Heart left ventricle (tissue), 16 donors: ENCODE measurements at regions not wholly inside any gene's neighbourhood (a gene's known extent, or its start where the extent isn't known, plus 50 kb on each side); places are given as distances from the start of the nearest gene placed in this dataset.

ENCODE experiments used
- ATAC-seq, 4 donors: fragments of 200-7000 bp; cut with Tn5 transposase; one replicate each; pipeline ENCODE4 v1.9.1; 2020 to 2022; ENCODE audit warnings: moderate library complexity in 4 of 4, mild to moderate bottlenecking in 3 of 4, moderate number of reproducible peaks in 1 of 4
- DNase-seq, 5 donors: peaks; one replicate each; pipeline ENCODE4 v3.0.0-alpha.2; 2020
- H3K27ac ChIP-seq, 12 donors: fragments of 200-600 bp; sonication (generic) in 4 of 12; one replicate each; pipeline versions ENCODE4 v1.5.0 to v1.8.0; 2016 to 2022; ENCODE audit warnings: mild to moderate bottlenecking in 2 of 12
- H3K27me3 ChIP-seq, 9 donors: fragments of 200-600 bp; sonication (generic) in 2 of 9; one replicate each; pipeline versions ENCODE4 v1.5.1 to v1.8.0; 2016 to 2022; ENCODE audit warnings: mild to moderate bottlenecking in 3 of 9
- H3K36me3 ChIP-seq, 9 donors: fragments of 200-600 bp; sonication (generic) in 2 of 9; one replicate each; pipeline versions ENCODE4 v1.5.0 to v1.8.0; 2018 to 2022; ENCODE audit warnings: mild to moderate bottlenecking in 2 of 9
- H3K4me1 ChIP-seq, 12 donors: fragments of 200-600 bp; sonication (generic) in 4 of 12; one replicate each; pipeline versions ENCODE4 v1.5.0 to v1.8.0; 2016 to 2022; ENCODE audit warnings: mild to moderate bottlenecking in 3 of 12
- H3K4me3 ChIP-seq, 12 donors: fragments of 200-600 bp; sonication (generic) in 4 of 12; one replicate each; pipeline versions ENCODE4 v1.5.0 to v1.8.0; 2017 to 2022; ENCODE audit warnings: mild to moderate bottlenecking in 9 of 12, moderate library complexity in 4 of 12
- H3K9me3 ChIP-seq, 12 donors: fragments of 200-600 bp; sonication (generic) in 4 of 12; one replicate each; pipeline versions ENCODE4 v1.5.0 to v1.8.0; 2016 to 2022; ENCODE audit warnings: mild to moderate bottlenecking in 1 of 12
- POLR2A ChIP-seq, 2 donors: fragments of 450-650 bp; IDR thresholded peaks; one replicate each; pipeline ENCODE4 v1.6.1; 2017; ENCODE audit warnings: antibody characterized with exemption in 2 of 2, mild to moderate bottlenecking in 2 of 2, moderate library complexity in 2 of 2
- WGBS, 4 donors: extraction: QIAGEN DNeasy Blood & Tissue Kit in 2 of 4; methylation state at CpG; one replicate each; pipeline versions ENCODE4 v1.1.5 to v1.1.7; 2013 to 2018; 5-methylcytosine and 5-hydroxymethylcytosine counted together
- intact Hi-C, 10 donors: fragments of 100-400 bp; cut with DNase I; formaldehyde crosslinking; loops; one replicate each; pipeline versions ENCODE4 v1.11.1 to v1.14.2; 2022
- TF ChIP-seq, protein P1 (sequence below), 12 donors: fragments of 200-600 bp; sonication (generic) in 4 of 12; IDR thresholded peaks; one replicate each; pipeline versions ENCODE4 v1.5.0 to v1.8.0; 2018 to 2022; ENCODE audit warnings: antibody characterized with exemption in 12 of 12, mild to moderate bottlenecking in 5 of 12
- donor health status: ischemic (EF 13 %, LVEDD 7.1; RV severe dilation, severe dysfunction).
- donor health status: healthy with polysubstance abuse.
- donor health status: DM: no; HTN: yes; CAD: no.
- donor health status: DM: no; HTN: no; CAD: no.
- donor health status: ischemic (EF 25% LVEDD 6.9; RV normal size, moderate dysfunction).
- donor health status: ischemic (EF 25% LVEDD 5.7; RV mildly dilated, moderate dysfunction).
- donor health status: healthy.
- donor health status: DM: yes; HTN: yes; CAD: no.
- donor health status: ischemic (EF 35%, LVEDD 5.7; RV mildly dilated, moderate dysfunction).
- donor health status: nonischemic (EF 11% LVEDD 7.7; RV severe dilation, severe dysfunction).
- donor health status: DM: yes; HTN: yes; CAD: no.
- donor health status: PGD.
- donor health status: ischemic (EF 29% LVEDD 5.4; RV normal size, mild dysfunction).
- donor health status: nonischemic (EF 23%, LVEDD 6.1; RV moderate dilation, normal function).

DNA sequence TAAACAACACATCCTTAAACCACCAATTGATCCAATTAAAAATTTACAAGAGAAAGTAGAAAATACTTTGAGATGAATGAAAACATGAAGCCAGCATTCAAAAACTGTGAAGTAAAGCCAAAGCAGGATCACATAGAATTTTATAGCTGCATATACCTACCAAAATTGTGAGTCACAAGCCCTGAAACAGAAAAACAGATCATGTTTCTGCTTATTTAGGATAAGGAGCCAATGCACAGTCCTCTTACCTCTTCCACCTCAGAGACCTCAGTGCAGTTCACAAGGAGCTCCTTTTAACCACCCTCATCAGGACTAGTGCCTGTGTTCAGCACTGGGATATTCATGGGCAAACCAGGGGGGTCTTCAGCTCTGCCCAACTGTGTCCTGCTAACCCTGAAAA, 386.7 kb downstream of the TECRL start:
- DNase-seq (no peak), ATAC-seq (no peak)
- Histone ChIP-seq H3K4me3 (no peak overlapping the region), H3K36me3 (no peaks in the 10 kb centered on the region), H3K4me1 (no peaks in the 10 kb centered on the region), H3K27me3 (no peaks in the 10 kb centered on the region), H3K9me3 (peaks cover 0 to 54% (median 18%) of the 10 kb centered on the region in 12 donors), H3K27ac (no peak overlapping the region)
- intact Hi-C loops: no loop called here
- TF ChIP-seq, protein P1, sequence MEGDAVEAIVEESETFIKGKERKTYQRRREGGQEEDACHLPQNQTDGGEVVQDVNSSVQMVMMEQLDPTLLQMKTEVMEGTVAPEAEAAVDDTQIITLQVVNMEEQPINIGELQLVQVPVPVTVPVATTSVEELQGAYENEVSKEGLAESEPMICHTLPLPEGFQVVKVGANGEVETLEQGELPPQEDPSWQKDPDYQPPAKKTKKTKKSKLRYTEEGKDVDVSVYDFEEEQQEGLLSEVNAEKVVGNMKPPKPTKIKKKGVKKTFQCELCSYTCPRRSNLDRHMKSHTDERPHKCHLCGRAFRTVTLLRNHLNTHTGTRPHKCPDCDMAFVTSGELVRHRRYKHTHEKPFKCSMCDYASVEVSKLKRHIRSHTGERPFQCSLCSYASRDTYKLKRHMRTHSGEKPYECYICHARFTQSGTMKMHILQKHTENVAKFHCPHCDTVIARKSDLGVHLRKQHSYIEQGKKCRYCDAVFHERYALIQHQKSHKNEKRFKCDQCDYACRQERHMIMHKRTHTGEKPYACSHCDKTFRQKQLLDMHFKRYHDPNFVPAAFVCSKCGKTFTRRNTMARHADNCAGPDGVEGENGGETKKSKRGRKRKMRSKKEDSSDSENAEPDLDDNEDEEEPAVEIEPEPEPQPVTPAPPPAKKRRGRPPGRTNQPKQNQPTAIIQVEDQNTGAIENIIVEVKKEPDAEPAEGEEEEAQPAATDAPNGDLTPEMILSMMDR (IDR thresholded peaks at IDR 0.05): no peak
- no peak for TF ChIP-seq POLR2A (IDR thresholded peaks at IDR 0.05)

DNA sequence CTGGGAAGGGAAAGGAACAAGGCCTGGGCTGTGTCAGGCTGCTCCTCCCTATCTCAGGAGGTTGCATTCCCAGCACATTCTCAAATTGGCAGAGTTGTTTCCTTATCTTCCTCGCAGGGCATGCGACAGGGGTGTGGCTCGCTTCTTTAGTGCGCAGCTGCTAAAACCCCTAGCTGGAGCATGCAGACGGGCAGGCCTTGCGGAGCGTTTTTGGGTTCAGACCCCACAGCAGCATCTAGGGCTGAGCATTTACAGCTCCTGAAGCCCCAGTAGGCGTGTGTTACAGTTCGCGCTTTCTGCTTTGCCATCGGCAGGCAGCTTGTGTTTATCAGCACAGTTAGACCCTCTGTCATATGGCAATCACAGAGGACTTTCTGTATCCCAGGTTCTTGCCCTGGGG, 392.4 kb downstream of the TECRL start:
- Histone ChIP-seq H3K27me3 (no peaks in the 10 kb centered on the region), H3K4me3 (no peak overlapping the region), H3K36me3 (no peaks in the 10 kb centered on the region), H3K27ac (no peak overlapping the region), H3K4me1 (no peaks in the 10 kb centered on the region), H3K9me3 (peaks cover 0 to 22% (median 1%) of the 10 kb centered on the region in 12 donors)
- TF ChIP-seq, protein P1 (IDR thresholded peaks at IDR 0.05): no peak
- TF ChIP-seq POLR2A (IDR thresholded peaks at IDR 0.05): no peak
- peak in 1 of 5 donors; percentile 21 for DNase-seq
- intact Hi-C loops: no loop called here
- 39 to 58% (median 53%) methylated on average over 11 of the region's 11 CpGs for WGBS, 4 donors
- peak in 2 of 4 donors; percentile 45 to 72 for ATAC-seq

- intact Hi-C loops: no loop called here
- Histone ChIP-seq H3K4me1 (no peaks in the 10 kb centered on the region), H3K4me3 (no peak overlapping the region), H3K9me3 (peaks cover 0 to 9% (median 0%) of the 10 kb centered on the region in 12 donors), H3K27me3 (no peaks in the 10 kb centered on the region), H3K36me3 (no peaks in the 10 kb centered on the region), H3K27ac (no peak overlapping the region)
- TF ChIP-seq, protein P1 (IDR thresholded peaks at IDR 0.05): no peak
- TF ChIP-seq POLR2A (IDR thresholded peaks at IDR 0.05): no peak
- ATAC-seq (no peak), DNase-seq (no peak)
- WGBS, 4 donors: 61 to 71% (median 67%) methylated on average over 5 of the region's 5 CpGs
Measured at GRCh38 chr4:64014647-64015046, 394.6 kb downstream of the TECRL start.

DNA sequence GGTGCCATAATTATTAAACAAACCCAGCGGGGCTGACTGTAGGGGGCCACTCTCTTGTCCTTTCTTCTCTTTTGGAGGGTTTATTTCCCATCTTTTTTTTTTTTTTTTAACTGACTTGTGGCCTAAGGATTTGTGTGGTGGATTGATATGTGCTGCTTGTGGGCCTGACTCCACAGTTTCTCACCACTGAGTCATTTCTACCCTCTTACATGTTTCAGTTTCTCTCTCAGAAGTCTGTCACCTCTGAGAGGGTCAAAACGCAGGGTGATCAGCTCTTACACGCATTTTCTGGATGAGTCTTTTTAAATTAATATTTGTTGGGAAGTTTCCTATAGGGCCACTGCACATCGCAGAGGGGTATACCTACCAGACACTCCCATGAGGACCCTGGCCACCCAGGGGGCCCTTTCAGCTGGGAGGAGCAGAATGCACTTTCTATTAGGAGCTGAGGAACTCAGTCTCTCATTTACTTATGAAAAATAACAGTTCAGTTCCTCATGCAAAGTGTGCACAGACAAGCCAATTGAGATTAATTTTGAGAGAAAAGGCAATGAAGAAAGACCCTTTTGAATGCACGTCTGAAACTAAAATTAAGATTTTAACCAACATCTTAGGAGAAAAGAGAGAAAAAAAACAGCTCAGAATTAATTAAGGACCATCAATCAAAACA, 407.9 kb downstream of the TECRL start:
- intact Hi-C loops: no loop called here
- TF ChIP-seq POLR2A (IDR thresholded peaks at IDR 0.05): no peak
- TF ChIP-seq, protein P1 (IDR thresholded peaks at IDR 0.05): no peak
- DNase-seq (no peak), ATAC-seq (no peak)
- WGBS, 4 donors: 79 to 83% (median 82%) methylated on average over 5 of the region's 5 CpGs
- no peaks in the 10 kb centered on the region for H3K4me1 ChIP-seq
- no peak overlapping the region for H3K27ac ChIP-seq
- no peak overlapping the region for H3K4me3 ChIP-seq
- peaks cover 0 to 7% (median 0%) of the 10 kb centered on the region in 12 donors for H3K9me3 ChIP-seq
- H3K27me3 ChIP-seq: no peaks in the 10 kb centered on the region
- H3K36me3 ChIP-seq: no peaks in the 10 kb centered on the region
